Aorta (tissue), 5 donors: ENCODE measurements at regions not wholly inside any gene's neighbourhood (a gene's known extent, or its start where the extent isn't known, plus 50 kb on each side); places are given as distances from the start of the nearest gene placed in this dataset.
"Not testable (repeated sequence)": the region's sequence is repeated elsewhere in the genome, so short reads cannot be mapped to it uniquely, and the experiment has no call there.

Experiments used
- ATAC-seq: fragments of 200-7000 bp; cut with Tn5 transposase; one replicate; pipeline ENCODE4 v1.9.1; 2022; ENCODE audit warnings: moderate library complexity; ENCODE audit not compliant: low FRiP score
- DNase-seq, 2 donors: peaks; one replicate each; pipeline ENCODE4 v3.0.0-alpha.2; 2020
- H3K27ac ChIP-seq, 2 donors: one replicate each; pipeline ENCODE4 v1.5.1; 2013; ENCODE audit warnings: low read length in 2 of 2, mild to moderate bottlenecking in 2 of 2, moderate library complexity in 2 of 2, control low read depth in 1 of 2, inconsistent platforms in 1 of 2, low read depth in 1 of 2
- H3K27me3 ChIP-seq, 2 donors: one replicate each; pipeline ENCODE4 v1.6.1; 2013; ENCODE audit warnings: control low read depth in 1 of 2, low read length in 1 of 2, mild to moderate bottlenecking in 1 of 2, moderate library complexity in 1 of 2; ENCODE audit not compliant: insufficient read depth in 2 of 2, control insufficient read depth in 1 of 2
- H3K36me3 ChIP-seq, 2 donors: one replicate each; pipeline ENCODE4 v1.6.1; 2013; ENCODE audit warnings: control low read depth in 1 of 2, low read length in 1 of 2, mild to moderate bottlenecking in 1 of 2; ENCODE audit not compliant: insufficient read depth in 2 of 2, control insufficient read depth in 1 of 2
- H3K4me1 ChIP-seq, 2 donors: one replicate each; pipeline ENCODE4 v1.6.1; 2013; ENCODE audit warnings: low read length in 2 of 2, control low read depth in 1 of 2, mild to moderate bottlenecking in 1 of 2, moderate library complexity in 1 of 2; ENCODE audit not compliant: insufficient read depth in 2 of 2, control insufficient read depth in 1 of 2
- H3K4me3 ChIP-seq, 2 donors: one replicate each; pipeline ENCODE4 v1.5.1; 2013; ENCODE audit warnings: low read length in 2 of 2, control low read depth in 1 of 2, mild to moderate bottlenecking in 1 of 2
- H3K9me3 ChIP-seq: one replicate; pipeline ENCODE4 v1.6.1; 2013; ENCODE audit warnings: mild to moderate bottlenecking, low read length; ENCODE audit not compliant: control insufficient read depth
- WGBS, 2 donors: extraction: QIAGEN DNeasy Blood & Tissue Kit; methylation state at CpG; one replicate each; pipeline ENCODE4 v1.1.7; 2013; 5-methylcytosine and 5-hydroxymethylcytosine counted together
- intact Hi-C, 2 donors: fragments of 100-400 bp; cut with DNase I; formaldehyde crosslinking; loops; one replicate each; pipeline versions ENCODE4 v1.14.2 to v1.15.0; 2022
- donor health status: healthy with polysubstance abuse.
- donor health status: Bipolar disorder and iron deficiency.
- donor health status: DM: no; HTN: no; CAD: no.
- donor health status: DM: no; HTN: no; CAD: no.
- donor health status: DM: yes; HTN: yes; CAD: no.

- 49 to 50% methylated on average over 10 of the region's 10 CpGs for WGBS, 2 donors
- intact Hi-C loops: no loop called here
- Histone ChIP-seq H3K27me3 (no peaks in the 10 kb centered on the region), H3K4me1 (peaks cover 4 to 18% of the 10 kb centered on the region in 2 donors), H3K27ac (peak overlapping the region in 1 of 2 donors; percentile 76), H3K4me3 (no peak overlapping the region), H3K36me3 (no peaks in the 10 kb centered on the region), H3K9me3 (no peaks in the 10 kb centered on the region)
- ATAC-seq (peak; percentile 37), DNase-seq (peak in 1 of 2 donors; percentile 47)
These were observed 220.2 kb upstream of the DMRT1 start for GRCh38 chr9:621201-621855.

- H3K4me3 ChIP-seq: no peak overlapping the region
- H3K36me3 ChIP-seq: no peaks in the 10 kb centered on the region
- no peaks in the 10 kb centered on the region for H3K9me3 ChIP-seq
- H3K27me3 ChIP-seq: no peaks in the 10 kb centered on the region
- H3K4me1 ChIP-seq: peaks cover 4 to 15% of the 10 kb centered on the region in 2 donors
- peak; percentile 30 for ATAC-seq
- intact Hi-C loops: loop anchor here in 1 of 2 donors (5.0 kb wide), 1 partner anchor 67 kb away; no protein-coding TSS in a partner anchor
- DNase-seq: no peak
- WGBS, 2 donors: 1 to 5% methylated on average over 7 of the region's 7 CpGs
- H3K27ac ChIP-seq: peak overlapping the region; percentile 16 to 84
These were observed 216.5 kb upstream of the DMRT1 start for GRCh38 chr9:624935-625500.

GRCh38 chr9:625613-626012, 215.9 kb upstream of the DMRT1 start:
- 2 to 5% methylated on average over 3 of the region's 3 CpGs for WGBS, 2 donors

GRCh38 chr9:626114-626513, 215.4 kb upstream of the DMRT1 start:
- not testable (repeated sequence) for H3K36me3 ChIP-seq, H3K4me3 ChIP-seq, H3K27me3 ChIP-seq, H3K9me3 ChIP-seq
- DNase-seq (peak in 1 of 2 donors; percentile 55), ATAC-seq (peak; percentile 20)
- WGBS, 2 donors: 5% methylated on average over 9 of the region's 9 CpGs
- Histone ChIP-seq H3K4me1 (peaks cover 4 to 15% of the 10 kb centered on the region in 2 donors), H3K27ac (peak overlapping the region; percentile 87 to 92)
- intact Hi-C loops: loop anchor here (2.0 to 5.0 kb wide), 2 partner anchors 57 to 66 kb away; no protein-coding TSS in a partner anchor

More at GRCh38 chr9:625613-626012, 215.9 kb upstream of the DMRT1 start:
- H3K27me3 ChIP-seq: no peaks in the 10 kb centered on the region
- no peak overlapping the region for H3K4me3 ChIP-seq
- no peaks in the 10 kb centered on the region for H3K36me3 ChIP-seq
- ATAC-seq: peak; percentile 4
- peak overlapping the region; percentile 84 to 92 for H3K27ac ChIP-seq
- H3K9me3 ChIP-seq: no peaks in the 10 kb centered on the region
- H3K4me1 ChIP-seq: peaks cover 4 to 15% of the 10 kb centered on the region in 2 donors
- intact Hi-C loops: loop anchor here (2.0 to 5.0 kb wide), 2 partner anchors 57 to 67 kb away; no protein-coding TSS in a partner anchor
- DNase-seq: no peak

- no peaks in the 10 kb centered on the region for H3K36me3 ChIP-seq
- WGBS, 2 donors: 9 to 10% methylated on average over 3 of the region's 3 CpGs
- no peaks in the 10 kb centered on the region for H3K9me3 ChIP-seq
- ATAC-seq (peak; percentile 53), DNase-seq (no peak)
- H3K27me3 ChIP-seq: no peaks in the 10 kb centered on the region
- H3K27ac ChIP-seq: peak overlapping the region; percentile 77 to 87
- peaks cover 3 to 13% of the 10 kb centered on the region in 2 donors for H3K4me1 ChIP-seq
- H3K4me3 ChIP-seq: no peak overlapping the region
- intact Hi-C loops: loop anchor here (2.0 to 5.0 kb wide), 2 partner anchors 56 to 66 kb away; no protein-coding TSS in a partner anchor
These were observed 214.9 kb upstream of the DMRT1 start for GRCh38 chr9:626596-626995.

- ATAC-seq: peak; percentile 23
- intact Hi-C loops: loop anchor here (2.0 to 5.0 kb wide), 2 partner anchors 55 to 65 kb away; no protein-coding TSS in a partner anchor
- WGBS, 2 donors: 8% methylated on average over 2 of the region's 2 CpGs
- no peak overlapping the region for H3K4me3 ChIP-seq
- peak overlapping the region; percentile 64 to 87 for H3K27ac ChIP-seq
- DNase-seq: no peak
- H3K4me1 ChIP-seq: peaks cover 2 to 9% of the 10 kb centered on the region in 2 donors
- no peaks in the 10 kb centered on the region for H3K27me3 ChIP-seq
- no peaks in the 10 kb centered on the region for H3K9me3 ChIP-seq
- H3K36me3 ChIP-seq: no peaks in the 10 kb centered on the region
These were observed 214.0 kb upstream of the DMRT1 start for GRCh38 chr9:627336-627970.

- no peak overlapping the region for H3K4me3 ChIP-seq
- no peaks in the 10 kb centered on the region for H3K9me3 ChIP-seq
- no peaks in the 10 kb centered on the region for H3K27me3 ChIP-seq
- peak overlapping the region in 1 of 2 donors; percentile 21 for H3K27ac ChIP-seq
- H3K36me3 ChIP-seq: no peaks in the 10 kb centered on the region
- ATAC-seq: no peak
- H3K4me1 ChIP-seq: peaks cover 2 to 9% of the 10 kb centered on the region in 2 donors
- DNase-seq: no peak
- 36 to 40% methylated on average over 3 of the region's 3 CpGs for WGBS, 2 donors
- intact Hi-C loops: loop anchor here in 1 of 2 donors (5.0 kb wide), 1 partner anchor 63 kb away; no protein-coding TSS in a partner anchor
These were observed 212.4 kb upstream of the DMRT1 start for GRCh38 chr9:629146-629545.

- Histone ChIP-seq H3K4me1 (peaks cover 0 to 9% of the 10 kb centered on the region in 2 donors), H3K36me3 (no peaks in the 10 kb centered on the region), H3K4me3 (no peak overlapping the region), H3K27me3 (no peaks in the 10 kb centered on the region), H3K9me3 (no peaks in the 10 kb centered on the region), H3K27ac (no peak overlapping the region)
- ATAC-seq: no peak
- DNase-seq: no peak
- intact Hi-C loops: no loop called here
- WGBS, 2 donors: 80 to 87% methylated on average over 7 of the region's 7 CpGs
These were observed 210.7 kb upstream of the DMRT1 start for GRCh38 chr9:630817-631216.
